H1 (cell line): ENCODE measurements at regions not wholly inside any gene's neighbourhood (a gene's known extent, or its start where the extent isn't known, plus 50 kb on each side); places are given as distances from the start of the nearest gene placed in this dataset.

Experiments used
- CTCF ChIA-PET: fragments of 300-600 bp; sonication (Branson Sonifier 250); formaldehyde crosslinking; loops from one replicate; lab custom pipeline; 2021; ENCODE audit not compliant: partially characterized antibody; lab: Charles Lee
- POLR2A ChIA-PET: fragments of 300-600 bp; sonication (Branson Sonifier 250); formaldehyde crosslinking; loops from one replicate; lab custom pipeline; 2021; ENCODE audit warnings: inconsistent platforms; ENCODE audit not compliant: partially characterized antibody; lab: Charles Lee
- DNase-seq, 2 experiments: peaks; one replicate each; pipeline versions ENCODE4 v3.0.0 to v3.0.0-alpha.2; 2010 to 2022; ENCODE audit warnings: low spot score in 2 of 2, low read depth in 1 of 2, mixed read lengths in 1 of 2
- FAIRE-seq: peaks from 2 replicates; lab custom pipeline; 2011; peaks lifted over from hg19 to GRCh38; lab: Jason Lieb, UNC
- H2AFZ ChIP-seq: 2 replicates; pipeline ENCODE4 v1.8.1; 2012; ENCODE audit warnings: low read length, inconsistent platforms
- H2AK5ac ChIP-seq: 2 replicates; pipeline ENCODE4 v1.6.1; 2013; ENCODE audit warnings: low read depth, low read length
- H2BK120ac ChIP-seq: replicated peaks from 2 replicates; pipeline ENCODE3; 2013; ENCODE audit warnings: low read depth, low read length, inconsistent platforms
- H2BK12ac ChIP-seq: 2 replicates; pipeline ENCODE4 v1.6.1; 2013; ENCODE audit warnings: low read depth, low read length
- H2BK15ac ChIP-seq: 2 replicates; pipeline ENCODE4 v1.6.1; 2013; ENCODE audit warnings: low read length
- H2BK20ac ChIP-seq: 2 replicates; pipeline ENCODE4 v1.6.1; 2013; ENCODE audit warnings: low read length
- H2BK5ac ChIP-seq: 2 replicates; pipeline ENCODE4 v1.6.1; 2013; ENCODE audit warnings: low read depth, low read length
- H3K14ac ChIP-seq: 2 replicates; pipeline ENCODE4 v1.6.1; 2013; ENCODE audit warnings: inconsistent platforms; ENCODE audit not compliant: insufficient read length
- H3K18ac ChIP-seq: 2 replicates; pipeline ENCODE4 v1.6.1; 2013; ENCODE audit warnings: low read length; ENCODE audit errors: extremely low read depth
- H3K23ac ChIP-seq: 2 replicates; pipeline ENCODE4 v1.6.1; 2013; ENCODE audit warnings: inconsistent platforms; ENCODE audit not compliant: insufficient read length
- H3K23me2 ChIP-seq: 2 replicates; pipeline ENCODE4 v1.6.1; 2013; ENCODE audit warnings: low read depth, low read length
- H3K27ac ChIP-seq: 2 replicates; pipeline ENCODE4 v1.6.1; 2011; ENCODE audit warnings: low read depth, low read length, inconsistent platforms
- H3K27me3 ChIP-seq, 4 experiments: replicated peaks in 1 of 4; 1 replicate in 1 of 4; 2 replicates in 3 of 4; pipeline versions ENCODE4 v1.6.1 to v1.8.1; 2011 to 2013; ENCODE audit warnings: low read length in 3 of 4, mild to moderate bottlenecking in 3 of 4, inconsistent platforms in 2 of 4, mixed read lengths in 2 of 4, moderate library complexity in 1 of 4; ENCODE audit not compliant: control insufficient read depth in 3 of 4, insufficient read depth in 3 of 4; ENCODE audit errors: extremely low read depth in 1 of 4
- H3K36me3 ChIP-seq, 4 experiments: 2 replicates each; pipeline versions ENCODE4 v1.6.1 to v1.8.1; 2011 to 2013; ENCODE audit warnings: mild to moderate bottlenecking in 4 of 4, low read length in 3 of 4, moderate library complexity in 2 of 4, control low read depth in 1 of 4, inconsistent platforms in 1 of 4; ENCODE audit not compliant: insufficient read depth in 4 of 4, control insufficient read depth in 2 of 4
- H3K4ac ChIP-seq: replicated peaks from 2 replicates; pipeline ENCODE3; 2013; ENCODE audit warnings: low read length, low read depth, mixed read lengths, inconsistent platforms; ENCODE audit not compliant: insufficient read length
- H3K4me1 ChIP-seq, 4 experiments: replicated peaks in 1 of 4; 1 replicate in 1 of 4; 2 replicates in 3 of 4; pipeline versions ENCODE4 v1.6.1 to v1.8.1; 2011 to 2013; ENCODE audit warnings: low read length in 3 of 4, inconsistent platforms in 2 of 4, mixed read lengths in 1 of 4; ENCODE audit not compliant: insufficient read depth in 4 of 4, control insufficient read depth in 3 of 4
- H3K4me2 ChIP-seq, 2 experiments: 2 replicates each; pipeline versions ENCODE4 v1.6.1 to v1.8.1; 2011 to 2013; ENCODE audit warnings: low read depth in 2 of 2, low read length in 2 of 2, control low read depth in 1 of 2, inconsistent platforms in 1 of 2, mild to moderate bottlenecking in 1 of 2; ENCODE audit not compliant: insufficient read depth in 1 of 2
- H3K4me3 ChIP-seq, 4 experiments: fragments of 200-600, 300-600 bp in 1 of 4; sonication (generic), shearing (Covaris generic), sonication (Bioruptor Twin) in 1 of 4; 2 replicates each; pipeline versions ENCODE4 v1.5.1 to v1.8.1; 2011 to 2016; ENCODE audit warnings: low read length in 4 of 4, low read depth in 3 of 4, control low read depth in 2 of 4, inconsistent platforms in 2 of 4, mild to moderate bottlenecking in 2 of 4, mixed read lengths in 1 of 4, moderate library complexity in 1 of 4; ENCODE audit not compliant: insufficient read depth in 2 of 4; ENCODE audit errors: extremely low read depth in 1 of 4
- H3K56ac ChIP-seq: replicated peaks from 2 replicates; pipeline ENCODE3; 2013; ENCODE audit warnings: low read depth, mild to moderate bottlenecking, mixed read lengths, low read length, inconsistent platforms; ENCODE audit not compliant: insufficient read length
- H3K79me1 ChIP-seq: 2 replicates; pipeline ENCODE4 v1.6.1; 2013; ENCODE audit warnings: low read depth, low read length, control low read depth
- H3K79me2 ChIP-seq, 2 experiments: 2 replicates each; pipeline versions ENCODE4 v1.6.1 to v1.8.1; 2012 to 2013; ENCODE audit warnings: low read length in 2 of 2, mild to moderate bottlenecking in 2 of 2, inconsistent platforms in 1 of 2; ENCODE audit not compliant: insufficient read depth in 2 of 2, control insufficient read depth in 1 of 2
- H3K9ac ChIP-seq, 4 experiments: replicated peaks in 1 of 4; 1 replicate in 1 of 4; 2 replicates in 3 of 4; pipeline versions ENCODE4 v1.6.1 to v1.8.1; 2011 to 2013; ENCODE audit warnings: low read depth in 3 of 4, low read length in 3 of 4, control low read depth in 2 of 4, mild to moderate bottlenecking in 2 of 4, moderate library complexity in 2 of 4, inconsistent platforms in 1 of 4; ENCODE audit errors: extremely low read depth in 1 of 4
- H3K9me3 ChIP-seq, 2 experiments: 2 replicates each; pipeline versions ENCODE4 v1.6.1 to v1.8.1; 2012 to 2013; ENCODE audit warnings: mild to moderate bottlenecking in 2 of 2, moderate library complexity in 2 of 2, control low read depth in 1 of 2, inconsistent platforms in 1 of 2, low read depth in 1 of 2, low read length in 1 of 2, mixed read lengths in 1 of 2; ENCODE audit not compliant: insufficient read depth in 2 of 2
- H4K20me1 ChIP-seq, 2 experiments: replicated peaks in 1 of 2; 2 replicates each; pipeline versions ENCODE3 to v1.8.1; 2011 to 2013; ENCODE audit warnings: inconsistent platforms in 2 of 2, low read length in 2 of 2, mild to moderate bottlenecking in 1 of 2; ENCODE audit not compliant: insufficient read depth in 2 of 2, control insufficient read depth in 1 of 2
- H4K5ac ChIP-seq: 2 replicates; pipeline ENCODE4 v1.6.1; 2013; ENCODE audit warnings: low read length, low read depth, mixed read lengths, inconsistent platforms; ENCODE audit not compliant: insufficient read length
- H4K8ac ChIP-seq: 2 replicates; pipeline ENCODE4 v1.8.0; 2013; ENCODE audit warnings: mild to moderate bottlenecking, moderate library complexity, low read length, inconsistent platforms; ENCODE audit not compliant: insufficient read depth; ENCODE audit errors: extremely low read depth
- H4K91ac ChIP-seq: replicated peaks from 2 replicates; pipeline ENCODE3; 2013; ENCODE audit warnings: low read length, mixed read lengths, inconsistent platforms; ENCODE audit not compliant: insufficient read length
- ATF2 ChIP-seq: IDR thresholded peaks from 2 replicates; pipeline ENCODE4 v1.6.1; 2012; ENCODE audit warnings: low read length, inconsistent platforms
- CBX8 ChIP-seq: fragments of 300-800, 300-1000 bp; sonication (generic); IDR thresholded peaks from 2 replicates; pipeline ENCODE4 v1.7.1; 2016; ENCODE audit warnings: low read depth, low read length, borderline replicate concordance
- CEBPB ChIP-seq: IDR thresholded peaks from 2 replicates; pipeline ENCODE4 v1.6.1; 2012; ENCODE audit warnings: low read depth, low read length
- EGR1 ChIP-seq: IDR thresholded peaks from 2 replicates; pipeline ENCODE4 v1.6.1; 2011; ENCODE audit warnings: low read depth, low read length, borderline replicate concordance
- SIRT6 ChIP-seq: IDR thresholded peaks from one replicate; pipeline ENCODE4 v1.7.1; 2012; ENCODE audit warnings: low read length, inconsistent platforms
- SP4 ChIP-seq: IDR thresholded peaks from 2 replicates; pipeline ENCODE4 v1.6.1; 2012; ENCODE audit warnings: low read length, inconsistent platforms
- TAF1 ChIP-seq: IDR thresholded peaks from 2 replicates; pipeline ENCODE4 v1.6.1; 2011; ENCODE audit warnings: mild to moderate bottlenecking, low read depth, low read length
- WGBS, 2 experiments: shearing (Covaris generic) in 1 of 2; methylation state at CpG; one replicate each; pipeline versions ENCODE4 v1.1.6 to v1.1.7; 2013 to 2015; ENCODE audit warnings: low lambda C conversion rate in 2 of 2, mixed read lengths in 2 of 2, inconsistent platforms in 1 of 2, low coverage in 1 of 2, missing lambda C conversion rate in 1 of 2; ENCODE audit not compliant: insufficient replicate concordance in 2 of 2, insufficient coverage in 1 of 2, insufficient read length in 1 of 2; ENCODE audit errors: extremely low coverage in 1 of 2, missing lambda C conversion rate in 1 of 2; 5-methylcytosine and 5-hydroxymethylcytosine counted together
- TF ChIP-seq, protein P1 (sequence below): IDR thresholded peaks from 2 replicates; pipeline ENCODE4 v1.6.1; 2012; ENCODE audit warnings: inconsistent platforms

- Histone ChIP-seq H3K9ac (no peak overlapping the region), H3K79me1 (no peaks in the 10 kb centered on the region), H3K18ac (no peak overlapping the region), H3K4me2 (no peak overlapping the region), H3K79me2 (no peaks in the 10 kb centered on the region), H3K9me3 (peaks cover 0 to 3% of the 10 kb centered on the region in 2 experiments; a peak in 1 of 4 replicates), H2BK20ac (no peak overlapping the region), H3K23me2 (no peaks in the 10 kb centered on the region), H4K5ac (no peak overlapping the region), H2BK15ac (no peak overlapping the region), H2AK5ac (no peak overlapping the region), H3K56ac (no peak overlapping the region), H3K4me3 (no peak overlapping the region), H2BK12ac (no peak overlapping the region)
- ChIA-PET POLR2A (no interaction called here), CTCF (interaction anchor here (1.5 kb wide), 1 partner anchor 14 kb away, joined by 4 read pairs; no protein-coding TSS in a partner anchor)
- TF ChIP-seq CBX8 (no peak), ATF2 (no peak), SIRT6 (no peak), EGR1 (no peak), SP4 (no peak), TAF1 (no peak), CEBPB (no peak)
- TF ChIP-seq, protein P1, sequence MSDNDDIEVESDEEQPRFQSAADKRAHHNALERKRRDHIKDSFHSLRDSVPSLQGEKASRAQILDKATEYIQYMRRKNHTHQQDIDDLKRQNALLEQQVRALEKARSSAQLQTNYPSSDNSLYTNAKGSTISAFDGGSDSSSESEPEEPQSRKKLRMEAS = no peak
- TF ChIP-seq, all 59 proteins: peak for 0
- no peak overlapping the region for H4K91ac ChIP-seq
- no peaks in the 10 kb centered on the region for H3K4me1 ChIP-seq
- no peak overlapping the region for H3K23ac ChIP-seq
- FAIRE-seq = no peak
- no peak overlapping the region for H2BK120ac ChIP-seq
- no peak overlapping the region for H2BK5ac ChIP-seq
- no peak overlapping the region for H4K8ac ChIP-seq
- no peak for DNase-seq
- H3K4ac ChIP-seq = no peak overlapping the region
- 95% methylated on average over 2 of the region's 2 CpGs; no CpG with 5 or more reads in 1 of the 2 experiments for WGBS, 2 experiments
- H4K20me1 ChIP-seq = no peaks in the 10 kb centered on the region
- H3K27me3 ChIP-seq = no peaks in the 10 kb centered on the region
- no peak overlapping the region for H3K27ac ChIP-seq
- no peak overlapping the region for H3K14ac ChIP-seq
- H3K36me3 ChIP-seq = no peaks in the 10 kb centered on the region
- no peak overlapping the region for H2AFZ ChIP-seq
Observed at GRCh38 chr6:14697427-14697826, 548.4 kb upstream of the JARID2 start.
